KMS-11 (cell line): ENCODE measurements at regions not wholly inside any gene's neighbourhood (a gene's known extent, or its start where the extent isn't known, plus 50 kb on each side); places are given as distances from the start of the nearest gene placed in this dataset.

ENCODE experiments used
- H2AFZ ChIP-seq: fragments of 200-600 bp; sonication (generic); 2 replicates; pipeline ENCODE4 v1.6.1; 2016; ENCODE audit warnings: antibody characterized with exemption, mixed run types, low read depth
- H3K27ac ChIP-seq: fragments of 200-600 bp; sonication (generic); 2 replicates; pipeline ENCODE4 v1.6.1; 2016; ENCODE audit warnings: mild to moderate bottlenecking, mixed run types
- H3K27me3 ChIP-seq: fragments of 200-600 bp; sonication (generic); 2 replicates; pipeline ENCODE4 v1.6.1; 2017; ENCODE audit warnings: mild to moderate bottlenecking, low read depth, mixed run types, moderate library complexity; ENCODE audit not compliant: insufficient read depth
- H3K36me3 ChIP-seq: fragments of 200-600 bp; sonication (generic); 2 replicates; pipeline ENCODE4 v1.6.1; 2017; ENCODE audit warnings: mild to moderate bottlenecking, mixed run types; ENCODE audit not compliant: insufficient read depth
- H3K4me1 ChIP-seq: fragments of 200-600 bp; sonication (generic); 2 replicates; pipeline ENCODE4 v1.6.1; 2016; ENCODE audit warnings: mild to moderate bottlenecking, low read depth, mixed run types; ENCODE audit not compliant: poor library complexity, severe bottlenecking
- H3K4me2 ChIP-seq: fragments of 200-600 bp; sonication (generic); 2 replicates; pipeline ENCODE4 v1.7.0; 2016; ENCODE audit warnings: mild to moderate bottlenecking, mixed run types
- H3K4me3 ChIP-seq: fragments of 200-600 bp; sonication (generic); IDR thresholded peaks from 2 replicates; pipeline ENCODE4 v1.6.1; 2017; ENCODE audit warnings: low read depth, low read length, mixed read lengths; ENCODE audit not compliant: insufficient read depth
- H3K79me2 ChIP-seq: fragments of 200-600 bp; sonication (generic); 2 replicates; pipeline ENCODE4 v1.6.1; 2016; ENCODE audit warnings: low read depth, mixed run types; ENCODE audit not compliant: insufficient read depth
- H3K9ac ChIP-seq: fragments of 200-600 bp; sonication (generic); 2 replicates; pipeline ENCODE4 v1.6.1; 2016; ENCODE audit warnings: mild to moderate bottlenecking, mixed run types
- H4K20me1 ChIP-seq: fragments of 200-600 bp; sonication (generic); 2 replicates; pipeline ENCODE4 v1.6.1; 2016; ENCODE audit warnings: mild to moderate bottlenecking, mixed run types; ENCODE audit not compliant: insufficient read depth
- TF ChIP-seq, protein P1 (sequence below): fragments of 200-600 bp; sonication (generic); conservative IDR thresholded peaks from 2 replicates; pipeline ENCODE4 v1.6.1; 2017; ENCODE audit warnings: low read depth, mild to moderate bottlenecking, antibody characterized with exemption, low read length, moderate library complexity, mixed read lengths

DNA sequence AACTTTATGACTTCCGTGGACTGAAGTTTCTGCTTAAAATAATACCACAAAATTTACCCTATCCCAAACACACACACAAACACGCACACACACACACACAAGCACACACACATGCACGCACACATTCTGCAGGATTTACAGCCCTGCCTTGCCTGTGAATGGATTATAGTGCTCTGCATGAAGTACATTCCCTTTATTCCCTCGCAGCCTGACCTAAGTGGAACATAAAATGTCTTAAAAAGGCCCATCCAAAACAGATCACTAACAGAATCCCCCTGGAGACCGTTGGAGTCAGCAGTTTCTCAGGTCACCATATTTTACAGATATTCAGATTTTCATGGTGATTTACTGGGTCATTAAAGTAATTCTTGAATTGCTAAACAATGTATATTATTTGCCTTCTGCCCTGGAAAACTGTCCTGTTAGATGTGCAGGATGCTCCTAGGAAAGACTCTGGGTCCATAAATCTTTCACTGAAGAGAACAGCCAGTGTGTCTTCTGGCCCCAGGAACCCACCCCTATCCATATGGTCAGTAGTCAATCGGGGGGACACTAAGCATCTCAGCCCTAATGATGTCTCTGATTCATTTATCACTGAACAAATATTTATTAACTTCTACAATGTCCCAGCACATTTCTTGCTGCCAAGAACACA is 587.7 kb upstream of the BOD1L1 start:
- Histone ChIP-seq H3K79me2 (no peaks in the 10 kb centered on the region), H3K4me1 (no peaks in the 10 kb centered on the region), H3K9ac (no peak overlapping the region), H4K20me1 (no peaks in the 10 kb centered on the region), H3K4me3 (no peak overlapping the region), H2AFZ (no peak overlapping the region), H3K4me2 (no peak overlapping the region), H3K27me3 (no peaks in the 10 kb centered on the region), H3K36me3 (no peaks in the 10 kb centered on the region), H3K27ac (no peak overlapping the region)
- TF ChIP-seq, protein P1, sequence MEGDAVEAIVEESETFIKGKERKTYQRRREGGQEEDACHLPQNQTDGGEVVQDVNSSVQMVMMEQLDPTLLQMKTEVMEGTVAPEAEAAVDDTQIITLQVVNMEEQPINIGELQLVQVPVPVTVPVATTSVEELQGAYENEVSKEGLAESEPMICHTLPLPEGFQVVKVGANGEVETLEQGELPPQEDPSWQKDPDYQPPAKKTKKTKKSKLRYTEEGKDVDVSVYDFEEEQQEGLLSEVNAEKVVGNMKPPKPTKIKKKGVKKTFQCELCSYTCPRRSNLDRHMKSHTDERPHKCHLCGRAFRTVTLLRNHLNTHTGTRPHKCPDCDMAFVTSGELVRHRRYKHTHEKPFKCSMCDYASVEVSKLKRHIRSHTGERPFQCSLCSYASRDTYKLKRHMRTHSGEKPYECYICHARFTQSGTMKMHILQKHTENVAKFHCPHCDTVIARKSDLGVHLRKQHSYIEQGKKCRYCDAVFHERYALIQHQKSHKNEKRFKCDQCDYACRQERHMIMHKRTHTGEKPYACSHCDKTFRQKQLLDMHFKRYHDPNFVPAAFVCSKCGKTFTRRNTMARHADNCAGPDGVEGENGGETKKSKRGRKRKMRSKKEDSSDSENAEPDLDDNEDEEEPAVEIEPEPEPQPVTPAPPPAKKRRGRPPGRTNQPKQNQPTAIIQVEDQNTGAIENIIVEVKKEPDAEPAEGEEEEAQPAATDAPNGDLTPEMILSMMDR: no peak

DNA sequence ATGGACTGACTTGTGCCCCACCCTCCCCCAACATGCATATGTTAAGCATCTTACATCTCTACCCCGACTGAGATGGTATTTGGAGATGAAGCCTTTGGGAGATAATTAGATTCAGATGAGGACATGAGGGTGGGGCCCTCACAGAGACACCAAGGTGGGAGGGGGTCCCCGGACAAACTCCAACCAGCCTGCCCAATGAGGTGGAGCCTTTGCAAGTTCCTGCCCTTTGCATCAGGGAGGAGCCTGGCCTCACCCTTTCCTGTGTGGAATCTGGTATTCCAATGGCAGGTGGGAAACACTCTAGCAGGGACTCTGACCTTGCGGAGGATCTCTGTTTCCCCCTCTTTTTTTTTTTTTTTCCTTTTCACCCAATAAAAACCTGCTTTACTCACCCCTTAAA is 589.9 kb upstream of the BOD1L1 start:
- Histone ChIP-seq H3K9ac (no peak overlapping the region), H3K4me3 (no peak overlapping the region), H3K36me3 (no peaks in the 10 kb centered on the region), H3K27ac (no peak overlapping the region), H3K27me3 (no peaks in the 10 kb centered on the region), H2AFZ (no peak overlapping the region), H3K4me1 (no peaks in the 10 kb centered on the region), H3K4me2 (no peak overlapping the region), H3K79me2 (no peaks in the 10 kb centered on the region), H4K20me1 (no peaks in the 10 kb centered on the region)
- TF ChIP-seq, protein P1: no peak

DNA sequence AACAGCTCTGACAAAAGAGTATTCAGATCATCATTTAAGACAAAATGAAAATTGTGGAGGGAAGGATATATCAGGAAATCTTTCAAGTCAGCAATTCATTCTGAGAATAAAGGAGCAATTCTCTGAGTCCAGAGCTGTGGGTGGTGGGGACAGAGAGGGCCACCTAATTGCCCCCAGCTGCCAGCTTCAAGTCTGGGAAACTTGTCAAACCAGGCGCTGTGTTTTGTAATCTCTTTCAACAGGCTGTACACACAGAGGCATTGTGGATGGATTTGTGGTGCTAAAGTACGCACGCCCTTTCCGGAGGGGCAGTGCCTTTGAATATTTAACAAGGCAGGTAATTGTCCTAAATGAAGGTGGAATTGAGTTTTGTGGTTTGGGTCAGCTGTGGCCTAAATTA is 591.1 kb upstream of the BOD1L1 start:
- Histone ChIP-seq H3K4me3 (no peak overlapping the region), H3K27me3 (no peaks in the 10 kb centered on the region), H3K36me3 (no peaks in the 10 kb centered on the region), H3K4me1 (no peaks in the 10 kb centered on the region), H3K79me2 (no peaks in the 10 kb centered on the region), H4K20me1 (no peaks in the 10 kb centered on the region), H2AFZ (no peak overlapping the region), H3K27ac (no peak overlapping the region), H3K9ac (no peak overlapping the region), H3K4me2 (no peak overlapping the region)
- TF ChIP-seq, protein P1: no peak

DNA sequence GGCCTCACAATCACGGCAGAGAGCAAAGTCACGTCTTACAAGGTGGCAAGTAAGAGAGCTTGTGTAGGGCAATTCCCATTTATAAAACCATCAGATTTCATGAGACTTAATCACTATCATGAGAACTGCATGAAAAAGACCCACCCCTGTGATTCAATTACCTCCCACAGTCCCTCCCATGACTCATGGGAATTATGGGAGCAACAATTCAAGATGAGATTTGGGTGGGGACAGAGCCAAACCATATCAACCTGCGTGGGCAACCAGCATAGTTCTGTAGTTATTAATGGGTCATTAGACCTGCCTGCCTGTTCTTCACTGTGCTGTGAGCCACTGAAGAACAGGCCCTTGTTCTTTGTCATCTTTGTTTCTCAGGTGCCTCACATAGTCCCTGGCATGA is 593.7 kb upstream of the BOD1L1 start:
- Histone ChIP-seq H3K79me2 (no peaks in the 10 kb centered on the region), H3K4me1 (no peaks in the 10 kb centered on the region), H3K27ac (no peak overlapping the region), H2AFZ (no peak overlapping the region), H3K36me3 (no peaks in the 10 kb centered on the region), H4K20me1 (no peaks in the 10 kb centered on the region), H3K9ac (no peak overlapping the region), H3K4me3 (no peak overlapping the region), H3K27me3 (no peaks in the 10 kb centered on the region), H3K4me2 (no peak overlapping the region)
- TF ChIP-seq, protein P1: no peak
